ENCODE measurements at regions not wholly inside any gene's neighbourhood (a gene's known extent, or its start where the extent isn't known, plus 50 kb on each side); places are given as distances from the start of the nearest gene placed in this dataset.

DNA sequence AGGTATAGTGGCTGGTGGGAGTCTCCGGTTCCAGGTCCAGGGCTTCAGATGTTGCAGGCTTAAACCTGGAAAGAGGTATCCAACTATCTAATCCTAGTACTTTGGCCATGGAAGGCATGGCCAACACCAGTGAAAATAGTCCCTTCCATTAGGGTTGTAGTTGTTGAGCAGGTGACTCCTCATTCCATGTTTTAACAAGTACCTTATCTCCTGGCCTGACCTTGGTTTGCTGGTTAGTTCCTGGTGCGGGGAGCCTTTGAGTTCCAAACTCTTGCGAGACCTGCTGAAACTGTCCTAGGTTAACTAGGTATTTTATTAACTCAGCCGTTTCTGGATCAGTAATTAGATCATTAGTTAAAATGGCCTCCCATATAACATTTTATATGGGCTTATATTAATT lies 128.9 kb downstream of the GPCPD1 start:
- in situ Hi-C loops (cut with HindIII; ENCODE audit: low pct_unique_long_range_greater_than_20kb, low sequenced_read_pairs) = no loop called here
- no TSS peak for BruUV-seq (replicated peaks)

DNA sequence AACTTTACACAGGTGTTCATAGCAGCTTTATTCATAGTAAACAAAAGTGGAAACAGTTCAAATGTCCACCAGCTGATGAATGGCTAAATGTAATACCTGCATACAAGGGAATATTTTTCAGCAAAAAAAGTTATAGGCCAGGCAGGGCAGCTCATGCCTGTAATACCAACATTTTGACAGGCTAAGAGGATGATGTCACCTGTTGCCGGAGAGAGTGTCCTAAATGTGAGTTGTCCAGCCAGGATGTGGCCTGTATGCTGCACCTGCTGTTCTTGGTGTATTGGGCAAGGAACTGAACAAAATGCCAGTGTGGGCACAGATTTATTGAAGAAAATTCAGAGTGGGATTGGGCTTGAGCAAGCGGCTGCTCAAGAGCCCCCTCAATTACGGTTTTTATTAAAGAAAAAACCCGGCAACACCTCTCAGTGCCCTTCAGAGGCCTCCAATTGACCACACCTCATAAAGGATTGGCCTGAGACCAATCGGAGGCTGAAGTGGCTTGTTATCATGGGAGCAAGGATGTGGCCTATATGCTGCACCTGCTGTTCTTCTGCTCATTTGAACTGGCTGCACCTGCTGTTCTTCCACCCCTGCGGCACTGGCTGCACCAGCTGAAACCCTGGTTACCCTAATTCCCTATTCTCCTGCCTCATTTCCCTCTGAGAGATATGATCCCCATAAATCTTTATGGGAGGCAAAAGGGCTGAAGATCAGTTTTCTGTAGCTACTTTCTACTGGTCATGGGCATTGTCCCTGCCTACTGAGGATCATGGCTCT lies 129.8 kb downstream of the GPCPD1 start:
- CTCF ChIA-PET = no interaction called here
- Histone ChIP-seq H3K36me3 (ENCODE audit: control insufficient read depth, insufficient read depth, low read length) (no peaks in the 10 kb centered on the region), H3K9me3 (ENCODE audit: control insufficient read depth, insufficient read depth, low read depth, low read length) (no peaks in the 10 kb centered on the region), H3K27me3 (ENCODE audit: control insufficient read depth, insufficient read depth, low read length) (peaks cover 2% of the 10 kb centered on the region; the same call in 1 of the 2 replicates), H3K4me1 (ENCODE audit: control insufficient read depth, insufficient read depth, low read length) (no peaks in the 10 kb centered on the region), H3K27ac (ENCODE audit: low read length) (no peak overlapping the region), H3K4me3 (ENCODE audit: low read depth in 2 of 2, low read length in 2 of 2) (no peak overlapping the region)
- no peak for DNase-seq (ENCODE audit: low read depth, low spot score)
- in situ Hi-C loops (cut with HindIII; ENCODE audit: low pct_unique_long_range_greater_than_20kb, low sequenced_read_pairs) (no loop called here), intact Hi-C loops (cut with micrococcal nuclease; ENCODE audit: unreplicated experiment) (no loop called here)
- no peak for ATAC-seq
- POLR2A ChIA-PET = no interaction called here
- BruUV-seq (replicated peaks) = no TSS peak
- TF ChIP-seq TCF7L2 (IDR thresholded peaks at IDR 0.05; ENCODE audit: low read depth, low read length) = no peak
- TF ChIP-seq, protein P1, sequence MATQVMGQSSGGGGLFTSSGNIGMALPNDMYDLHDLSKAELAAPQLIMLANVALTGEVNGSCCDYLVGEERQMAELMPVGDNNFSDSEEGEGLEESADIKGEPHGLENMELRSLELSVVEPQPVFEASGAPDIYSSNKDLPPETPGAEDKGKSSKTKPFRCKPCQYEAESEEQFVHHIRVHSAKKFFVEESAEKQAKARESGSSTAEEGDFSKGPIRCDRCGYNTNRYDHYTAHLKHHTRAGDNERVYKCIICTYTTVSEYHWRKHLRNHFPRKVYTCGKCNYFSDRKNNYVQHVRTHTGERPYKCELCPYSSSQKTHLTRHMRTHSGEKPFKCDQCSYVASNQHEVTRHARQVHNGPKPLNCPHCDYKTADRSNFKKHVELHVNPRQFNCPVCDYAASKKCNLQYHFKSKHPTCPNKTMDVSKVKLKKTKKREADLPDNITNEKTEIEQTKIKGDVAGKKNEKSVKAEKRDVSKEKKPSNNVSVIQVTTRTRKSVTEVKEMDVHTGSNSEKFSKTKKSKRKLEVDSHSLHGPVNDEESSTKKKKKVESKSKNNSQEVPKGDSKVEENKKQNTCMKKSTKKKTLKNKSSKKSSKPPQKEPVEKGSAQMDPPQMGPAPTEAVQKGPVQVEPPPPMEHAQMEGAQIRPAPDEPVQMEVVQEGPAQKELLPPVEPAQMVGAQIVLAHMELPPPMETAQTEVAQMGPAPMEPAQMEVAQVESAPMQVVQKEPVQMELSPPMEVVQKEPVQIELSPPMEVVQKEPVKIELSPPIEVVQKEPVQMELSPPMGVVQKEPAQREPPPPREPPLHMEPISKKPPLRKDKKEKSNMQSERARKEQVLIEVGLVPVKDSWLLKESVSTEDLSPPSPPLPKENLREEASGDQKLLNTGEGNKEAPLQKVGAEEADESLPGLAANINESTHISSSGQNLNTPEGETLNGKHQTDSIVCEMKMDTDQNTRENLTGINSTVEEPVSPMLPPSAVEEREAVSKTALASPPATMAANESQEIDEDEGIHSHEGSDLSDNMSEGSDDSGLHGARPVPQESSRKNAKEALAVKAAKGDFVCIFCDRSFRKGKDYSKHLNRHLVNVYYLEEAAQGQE (IDR thresholded peaks at IDR 0.05; ENCODE audit: insufficient read depth in 1 of 2, low read depth in 2 of 2, low read length in 1 of 2) = no peak
- TF ChIP-seq SIN3A (IDR thresholded peaks at IDR 0.05; ENCODE audit: borderline replicate concordance, insufficient read depth, low read depth, low read length) = no peak
- TF ChIP-seq, protein P2, sequence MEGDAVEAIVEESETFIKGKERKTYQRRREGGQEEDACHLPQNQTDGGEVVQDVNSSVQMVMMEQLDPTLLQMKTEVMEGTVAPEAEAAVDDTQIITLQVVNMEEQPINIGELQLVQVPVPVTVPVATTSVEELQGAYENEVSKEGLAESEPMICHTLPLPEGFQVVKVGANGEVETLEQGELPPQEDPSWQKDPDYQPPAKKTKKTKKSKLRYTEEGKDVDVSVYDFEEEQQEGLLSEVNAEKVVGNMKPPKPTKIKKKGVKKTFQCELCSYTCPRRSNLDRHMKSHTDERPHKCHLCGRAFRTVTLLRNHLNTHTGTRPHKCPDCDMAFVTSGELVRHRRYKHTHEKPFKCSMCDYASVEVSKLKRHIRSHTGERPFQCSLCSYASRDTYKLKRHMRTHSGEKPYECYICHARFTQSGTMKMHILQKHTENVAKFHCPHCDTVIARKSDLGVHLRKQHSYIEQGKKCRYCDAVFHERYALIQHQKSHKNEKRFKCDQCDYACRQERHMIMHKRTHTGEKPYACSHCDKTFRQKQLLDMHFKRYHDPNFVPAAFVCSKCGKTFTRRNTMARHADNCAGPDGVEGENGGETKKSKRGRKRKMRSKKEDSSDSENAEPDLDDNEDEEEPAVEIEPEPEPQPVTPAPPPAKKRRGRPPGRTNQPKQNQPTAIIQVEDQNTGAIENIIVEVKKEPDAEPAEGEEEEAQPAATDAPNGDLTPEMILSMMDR (IDR thresholded peaks at IDR 0.05) = no peak
- TF ChIP-seq POLR2AphosphoS5 (IDR thresholded peaks at IDR 0.05; ENCODE audit: low read depth, low read length) = no peak

More for the DNA sequence above, 128.9 kb downstream of the GPCPD1 start:
- Histone ChIP-seq H3K4me1 (ENCODE audit: control insufficient read depth, insufficient read depth, low read length) (no peaks in the 10 kb centered on the region), H3K9me3 (ENCODE audit: control insufficient read depth, insufficient read depth, low read depth, low read length) (no peaks in the 10 kb centered on the region), H3K27me3 (ENCODE audit: control insufficient read depth, insufficient read depth, low read length) (peaks cover 2% of the 10 kb centered on the region; the same call in 1 of the 2 replicates), H3K4me3 (ENCODE audit: low read depth in 2 of 2, low read length in 2 of 2) (no peak overlapping the region), H3K36me3 (ENCODE audit: control insufficient read depth, insufficient read depth, low read length) (no peaks in the 10 kb centered on the region), H3K27ac (ENCODE audit: low read length) (no peak overlapping the region)
- ChIA-PET POLR2A (no interaction called here), CTCF (no interaction called here)
- no peak for DNase-seq (ENCODE audit: low read depth, low spot score)
- intact Hi-C loops (cut with micrococcal nuclease; ENCODE audit: unreplicated experiment) = no loop called here
- ATAC-seq = no peak
- no peak for TF ChIP-seq POLR2AphosphoS5 (IDR thresholded peaks at IDR 0.05; ENCODE audit: low read depth, low read length)
- TF ChIP-seq, protein P1 (IDR thresholded peaks at IDR 0.05; ENCODE audit: insufficient read depth in 1 of 2, low read depth in 2 of 2, low read length in 1 of 2) = no peak
- TF ChIP-seq, protein P2 (IDR thresholded peaks at IDR 0.05) = no peak
- no peak for TF ChIP-seq TCF7L2 (IDR thresholded peaks at IDR 0.05; ENCODE audit: low read depth, low read length)
- no peak for TF ChIP-seq SIN3A (IDR thresholded peaks at IDR 0.05; ENCODE audit: borderline replicate concordance, insufficient read depth, low read depth, low read length)
